ENCODE measurements at regions not wholly inside any gene's neighbourhood (a gene's known extent, or its start where the extent isn't known, plus 50 kb on each side); places are given as distances from the start of the nearest gene placed in this dataset.
"Not testable (repeated sequence)": the region's sequence is repeated elsewhere in the genome, so short reads cannot be mapped to it uniquely, and the experiment has no call there.

- no peak for DNase-seq (ENCODE audit: low read depth in 2 of 3, low spot score in 2 of 3)
These were observed 573.5 kb downstream of the DSC3 start for GRCh38 chr18:30469091-30469490.

- DNase-seq (ENCODE audit: low read depth in 2 of 3, low spot score in 2 of 3), result no peak
These were observed 577.4 kb downstream of the DSC3 start for GRCh38 chr18:30465096-30465495.

GRCh38 chr18:30457156-30457555, 585.4 kb downstream of the DSC3 start:
- DNase-seq (ENCODE audit: low read depth in 2 of 3, low spot score in 2 of 3), result no peak

GRCh38 chr18:30455741-30456140, 586.8 kb downstream of the DSC3 start:
- DNase-seq (ENCODE audit: low read depth in 2 of 3, low spot score in 2 of 3), result no peak

- DNase-seq (ENCODE audit: low read depth in 2 of 3, low spot score in 2 of 3), result no peak
These were observed 587.6 kb downstream of the DSC3 start for GRCh38 chr18:30454920-30455319.

- no peak for DNase-seq (ENCODE audit: low read depth in 2 of 3, low spot score in 2 of 3)
These were observed 590.6 kb downstream of the DSC3 start for GRCh38 chr18:30451981-30452380.

GRCh38 chr18:30450927-30451326, 591.6 kb downstream of the DSC3 start:
- DNase-seq (ENCODE audit: low read depth in 2 of 3, low spot score in 2 of 3), result no peak

GRCh38 chr18:30446605-30447004, 595.9 kb downstream of the DSC3 start:
- DNase-seq (ENCODE audit: low read depth in 2 of 3, low spot score in 2 of 3), result no peak

GRCh38 chr18:30444544-30444943, 598.0 kb downstream of the DSC3 start:
- no peak for DNase-seq (ENCODE audit: low read depth in 2 of 3, low spot score in 2 of 3)

- no peak for DNase-seq (ENCODE audit: low read depth in 2 of 3, low spot score in 2 of 3)
These were observed 602.2 kb downstream of the DSC3 start for GRCh38 chr18:30440351-30440750.

GRCh38 chr18:30439174-30439573, 603.4 kb downstream of the DSC3 start:
- DNase-seq (ENCODE audit: low read depth in 2 of 3, low spot score in 2 of 3), result no peak

GRCh38 chr18:30432349-30432748, 610.2 kb downstream of the DSC3 start:
- DNase-seq (ENCODE audit: low read depth in 2 of 3, low spot score in 2 of 3), result no peak

GRCh38 chr18:30419399-30419798, 623.1 kb downstream of the DSC3 start:
- not testable (repeated sequence) for DNase-seq (ENCODE audit: low read depth in 2 of 3, low spot score in 2 of 3)

GRCh38 chr18:30415903-30416302, 626.6 kb downstream of the DSC3 start:
- DNase-seq (ENCODE audit: low read depth in 2 of 3, low spot score in 2 of 3), result no peak

GRCh38 chr18:30409120-30409519, 633.4 kb downstream of the DSC3 start:
- no peak for DNase-seq (ENCODE audit: low read depth in 2 of 3, low spot score in 2 of 3)

DNA sequence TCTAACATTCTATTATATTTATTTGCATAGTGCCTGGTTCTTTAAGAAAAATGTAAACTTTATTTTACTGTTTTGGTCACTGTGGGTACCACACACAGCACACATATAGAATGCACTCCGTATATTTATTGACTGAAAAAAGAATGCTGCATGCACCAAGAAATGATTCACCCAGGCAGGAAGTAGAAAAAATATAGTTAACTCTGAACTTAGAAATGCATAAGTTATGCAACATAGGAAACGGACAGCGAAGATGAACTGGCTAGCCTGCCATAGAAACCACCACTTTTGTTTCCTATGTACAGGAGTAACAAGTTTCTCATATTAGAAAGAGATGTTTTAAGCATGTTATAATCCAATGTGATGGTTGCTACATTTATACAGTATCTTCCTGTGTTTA, 635.8 kb downstream of the DSC3 start:
- no peak for DNase-seq (ENCODE audit: low read depth in 2 of 3, low spot score in 2 of 3)

GRCh38 chr18:30405038-30405437, 637.5 kb downstream of the DSC3 start:
- DNase-seq (ENCODE audit: low read depth in 2 of 3, low spot score in 2 of 3), result no peak

DNA sequence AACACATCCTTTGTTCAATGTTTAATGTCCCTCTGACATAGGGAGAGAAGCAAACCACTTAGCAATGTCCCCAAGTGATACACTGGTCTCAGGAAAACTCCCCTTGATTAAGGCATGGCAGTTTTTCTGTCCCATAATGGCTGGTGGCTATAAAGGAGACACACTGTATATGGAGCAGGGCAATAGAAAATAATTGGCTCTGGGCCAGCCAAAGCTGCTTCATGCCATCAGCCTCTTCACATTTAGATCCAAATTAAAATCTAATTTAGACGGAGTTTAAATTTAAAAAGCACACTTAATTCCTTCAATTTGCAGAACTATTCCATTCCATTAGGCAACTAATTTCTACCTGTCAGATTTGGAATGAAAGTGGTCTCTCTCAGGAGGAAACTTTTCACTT, 638.1 kb downstream of the DSC3 start:
- no peak for DNase-seq (ENCODE audit: low read depth in 2 of 3, low spot score in 2 of 3)

DNA sequence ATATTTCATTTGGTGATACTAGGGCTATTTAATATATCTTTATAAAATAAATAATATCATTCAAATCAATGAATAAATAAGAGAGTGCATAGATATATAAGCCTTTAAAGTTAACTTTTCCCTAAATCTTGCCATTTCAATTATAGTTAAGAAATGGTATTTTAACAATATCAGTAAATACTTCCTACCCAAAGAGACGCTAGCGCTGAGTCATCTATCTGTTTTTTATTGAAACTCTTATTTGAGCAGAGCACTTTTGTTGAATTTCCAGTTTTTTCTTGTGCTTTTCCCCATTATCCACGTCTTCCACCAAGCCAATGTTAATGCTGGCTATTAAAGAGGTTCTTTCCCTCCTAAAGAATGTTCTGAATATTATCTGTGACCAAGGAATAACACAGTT, 639.3 kb downstream of the DSC3 start:
- no peak for DNase-seq (ENCODE audit: low read depth in 2 of 3, low spot score in 2 of 3)

- no peak for DNase-seq (ENCODE audit: low read depth in 2 of 3, low spot score in 2 of 3)
These were observed 655.1 kb downstream of the DSC3 start for GRCh38 chr18:30387401-30387800.

- no peak for DNase-seq (ENCODE audit: low read depth in 2 of 3, low spot score in 2 of 3)
These were observed 655.9 kb downstream of the DSC3 start for GRCh38 chr18:30386624-30387023.

- DNase-seq (ENCODE audit: low read depth in 2 of 3, low spot score in 2 of 3), result no peak
These were observed 656.9 kb downstream of the DSC3 start for GRCh38 chr18:30385684-30386083.

GRCh38 chr18:30381826-30382225, 660.7 kb downstream of the DSC3 start:
- no peak for DNase-seq (ENCODE audit: low read depth in 2 of 3, low spot score in 2 of 3)

DNA sequence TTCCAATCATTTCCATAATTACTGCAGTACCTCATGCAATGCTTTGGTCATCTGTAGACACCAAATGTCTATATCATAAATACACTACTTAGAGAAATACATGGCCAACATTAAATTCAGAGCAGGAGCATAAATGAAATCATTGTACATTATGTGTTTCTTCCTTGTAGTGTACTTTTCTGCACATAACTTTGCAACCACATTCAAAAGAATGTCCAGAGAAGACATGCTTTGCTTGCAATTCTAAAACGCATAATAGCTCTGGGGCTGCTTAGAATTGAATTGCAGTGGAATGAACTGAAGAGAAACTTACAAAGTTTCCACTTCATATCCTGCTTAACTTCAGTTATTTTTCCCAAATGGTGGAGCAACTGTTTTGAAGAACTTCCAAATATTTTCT, 664.4 kb downstream of the DSC3 start:
- no peak for DNase-seq (ENCODE audit: low read depth in 2 of 3, low spot score in 2 of 3)

Measured in hematopoietic multipotent progenitor cell (in vitro differentiated cells).